ENCODE measurements at regions not wholly inside any gene's neighbourhood (a gene's known extent, or its start where the extent isn't known, plus 50 kb on each side); places are given as distances from the start of the nearest gene placed in this dataset.

DNA sequence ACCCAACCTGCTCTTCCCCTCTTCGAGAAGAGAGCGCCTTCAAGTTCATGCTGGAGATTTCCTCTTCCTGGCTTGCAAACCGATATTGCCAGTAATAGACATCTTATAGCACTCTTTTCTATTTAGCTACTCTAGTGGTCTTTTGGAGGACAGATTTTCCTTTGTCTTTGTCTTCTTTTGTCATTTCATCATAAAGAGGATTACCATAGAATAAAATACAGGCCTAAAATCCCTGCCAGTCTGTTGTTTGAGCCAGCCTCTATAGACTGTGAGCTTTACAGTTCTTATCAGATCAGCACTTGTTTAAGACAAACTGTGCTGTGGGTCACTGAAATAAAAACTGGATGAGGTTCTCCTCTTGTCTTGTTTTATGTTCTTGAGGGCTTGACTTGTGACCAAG is 802.8 kb downstream of the NR2F1-AS1 start:
- TF ChIP-seq, protein P1, sequence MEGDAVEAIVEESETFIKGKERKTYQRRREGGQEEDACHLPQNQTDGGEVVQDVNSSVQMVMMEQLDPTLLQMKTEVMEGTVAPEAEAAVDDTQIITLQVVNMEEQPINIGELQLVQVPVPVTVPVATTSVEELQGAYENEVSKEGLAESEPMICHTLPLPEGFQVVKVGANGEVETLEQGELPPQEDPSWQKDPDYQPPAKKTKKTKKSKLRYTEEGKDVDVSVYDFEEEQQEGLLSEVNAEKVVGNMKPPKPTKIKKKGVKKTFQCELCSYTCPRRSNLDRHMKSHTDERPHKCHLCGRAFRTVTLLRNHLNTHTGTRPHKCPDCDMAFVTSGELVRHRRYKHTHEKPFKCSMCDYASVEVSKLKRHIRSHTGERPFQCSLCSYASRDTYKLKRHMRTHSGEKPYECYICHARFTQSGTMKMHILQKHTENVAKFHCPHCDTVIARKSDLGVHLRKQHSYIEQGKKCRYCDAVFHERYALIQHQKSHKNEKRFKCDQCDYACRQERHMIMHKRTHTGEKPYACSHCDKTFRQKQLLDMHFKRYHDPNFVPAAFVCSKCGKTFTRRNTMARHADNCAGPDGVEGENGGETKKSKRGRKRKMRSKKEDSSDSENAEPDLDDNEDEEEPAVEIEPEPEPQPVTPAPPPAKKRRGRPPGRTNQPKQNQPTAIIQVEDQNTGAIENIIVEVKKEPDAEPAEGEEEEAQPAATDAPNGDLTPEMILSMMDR (IDR thresholded peaks at IDR 0.05 in 4 of 5, conservative IDR thresholded peaks at IDR 0.05 in 1 of 5): no peak
- no peak for TF ChIP-seq POLR2A (IDR thresholded peaks at IDR 0.05)
